Tibial nerve (tissue), 4 donors: ENCODE measurements at regions not wholly inside any gene's neighbourhood (a gene's known extent, or its start where the extent isn't known, plus 50 kb on each side); places are given as distances from the start of the nearest gene placed in this dataset.

Experiments
- CTCF ChIP-seq, 5 experiments: fragments of 200-600 bp in 3 of 5; fragments of 450-650 bp in 2 of 5; sonication (generic) in 3 of 5; IDR thresholded peaks; one replicate each; pipeline ENCODE4 v1.5.1; 2016 to 2019; ENCODE audit warnings: antibody characterized with exemption in 5 of 5, mild to moderate bottlenecking in 3 of 5, moderate library complexity in 2 of 5
- EP300 ChIP-seq, 2 donors: sonication (generic); formaldehyde crosslinking; IDR thresholded peaks; one replicate each; pipeline ENCODE4 v1.6.1; 2017; ENCODE audit warnings: antibody characterized with exemption in 2 of 2, mild to moderate bottlenecking in 1 of 2
- POLR2A ChIP-seq, 2 donors: fragments of 450-650 bp; IDR thresholded peaks; one replicate each; pipeline ENCODE4 v1.6.1; 2017; ENCODE audit warnings: antibody characterized with exemption in 2 of 2, mild to moderate bottlenecking in 2 of 2, moderate library complexity in 2 of 2

DNA sequence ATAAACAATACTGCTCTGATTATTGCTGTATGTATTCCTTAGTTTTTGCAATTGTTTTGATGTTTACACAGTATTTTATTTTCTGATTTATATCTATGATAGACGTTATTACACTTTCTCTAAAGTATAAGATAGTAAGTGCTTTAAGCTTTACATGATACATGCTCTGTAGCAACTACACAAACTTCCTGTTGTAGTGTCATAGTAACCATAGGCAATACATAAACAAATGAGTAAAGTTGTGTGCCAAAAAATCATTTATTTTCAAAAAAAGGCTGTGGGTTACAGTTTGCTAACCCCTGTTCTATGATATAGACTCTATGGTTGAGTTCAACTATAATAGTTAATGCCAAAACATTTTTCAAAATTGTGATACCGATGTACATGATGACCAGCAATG, 1156.4 kb downstream of the AMY1C start:
- TF ChIP-seq CTCF (IDR thresholded peaks at IDR 0.05) (no peak), EP300 (IDR thresholded peaks at IDR 0.05) (no peak), POLR2A (IDR thresholded peaks at IDR 0.05) (no peak)
